CD4-positive, alpha-beta T cell treated with Interferon gamma for 1 hour (primary cell): ENCODE measurements at regions not wholly inside any gene's neighbourhood (a gene's known extent, or its start where the extent isn't known, plus 50 kb on each side); places are given as distances from the start of the nearest gene placed in this dataset.
"Not testable (repeated sequence)": the region's sequence is repeated elsewhere in the genome, so short reads cannot be mapped to it uniquely, and the experiment has no call there.

Experiments used
- DNase-seq: peaks from one replicate; pipeline ENCODE4 v3.0.0-alpha.2; 2020

DNA sequence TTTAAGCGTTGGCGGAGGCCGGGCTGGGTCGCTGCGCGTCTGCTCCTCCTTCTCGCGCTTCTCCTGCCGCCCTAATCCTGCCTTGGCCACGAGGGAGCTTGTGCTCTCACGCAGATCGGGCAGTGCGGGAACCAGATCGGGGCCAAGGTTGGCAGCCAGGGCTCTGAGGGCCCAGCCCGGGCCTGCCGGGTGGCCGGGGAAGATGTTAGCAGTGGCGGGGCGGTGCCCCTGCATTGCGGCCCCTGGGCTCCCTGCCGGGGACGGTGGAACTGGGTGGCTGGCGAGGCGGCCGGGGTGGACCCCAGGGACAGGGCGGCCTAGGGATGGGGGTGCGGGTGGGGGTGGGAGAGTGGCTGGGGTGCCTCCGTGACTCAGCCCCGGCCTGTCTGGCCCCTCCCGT lies 297.4 kb downstream of the CACNA1B start:
- DNase-seq = not testable (repeated sequence)

- DNase-seq = not testable (repeated sequence)
Measured at GRCh38 chr9:138175354-138175753, 297.8 kb downstream of the CACNA1B start.

- DNase-seq = not testable (repeated sequence)
Measured at GRCh38 chr9:138177091-138177490, 299.5 kb downstream of the CACNA1B start.

DNA sequence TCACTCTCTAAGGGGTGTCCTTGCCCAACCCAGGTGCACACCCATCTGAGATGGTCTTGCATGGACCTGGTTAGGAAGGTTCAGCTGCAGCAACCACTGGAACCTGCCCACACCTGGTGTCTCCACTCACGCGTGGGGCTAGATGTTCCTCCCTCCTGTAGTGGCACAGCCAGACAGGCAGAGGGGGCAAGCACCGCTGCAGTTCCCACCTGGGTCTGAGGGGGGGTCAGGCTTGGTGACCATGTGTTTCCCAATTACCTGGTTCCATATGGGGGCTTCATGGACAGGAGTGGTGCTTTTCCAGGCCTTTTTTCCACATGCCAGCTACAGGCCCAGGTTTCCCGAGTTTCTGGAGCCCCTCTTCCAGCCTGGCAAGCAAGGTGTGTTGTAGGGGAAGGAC lies 301.4 kb downstream of the CACNA1B start:
- not testable (repeated sequence) for DNase-seq

- DNase-seq = not testable (repeated sequence)
Measured at GRCh38 chr9:138179671-138180070, 302.1 kb downstream of the CACNA1B start.

GRCh38 chr9:138181963-138182362 lies 304.4 kb downstream of the CACNA1B start:
- not testable (repeated sequence) for DNase-seq

DNA sequence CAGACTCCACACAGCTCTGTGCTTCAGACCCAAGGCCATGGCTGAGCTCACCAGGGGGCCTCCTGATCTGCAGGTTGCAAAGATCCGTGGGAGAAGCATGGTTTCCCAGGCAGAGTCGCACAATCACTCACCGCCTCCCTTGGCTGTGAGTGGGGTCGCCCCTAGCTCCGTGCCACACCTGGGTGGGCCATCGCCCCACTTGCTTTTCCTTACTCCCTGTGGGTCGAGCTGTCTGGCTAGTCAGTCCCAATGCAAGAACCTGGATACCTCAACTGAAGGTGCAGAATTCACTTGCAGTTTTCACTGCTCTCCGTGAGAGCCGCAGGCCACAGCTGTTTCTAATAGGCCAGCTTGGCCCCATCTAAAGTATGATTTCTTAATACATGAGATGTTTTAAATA lies 319.6 kb downstream of the CACNA1B start:
- not testable (repeated sequence) for DNase-seq

- not testable (repeated sequence) for DNase-seq
Measured at GRCh38 chr9:138198963-138199362, 321.4 kb downstream of the CACNA1B start.

DNA sequence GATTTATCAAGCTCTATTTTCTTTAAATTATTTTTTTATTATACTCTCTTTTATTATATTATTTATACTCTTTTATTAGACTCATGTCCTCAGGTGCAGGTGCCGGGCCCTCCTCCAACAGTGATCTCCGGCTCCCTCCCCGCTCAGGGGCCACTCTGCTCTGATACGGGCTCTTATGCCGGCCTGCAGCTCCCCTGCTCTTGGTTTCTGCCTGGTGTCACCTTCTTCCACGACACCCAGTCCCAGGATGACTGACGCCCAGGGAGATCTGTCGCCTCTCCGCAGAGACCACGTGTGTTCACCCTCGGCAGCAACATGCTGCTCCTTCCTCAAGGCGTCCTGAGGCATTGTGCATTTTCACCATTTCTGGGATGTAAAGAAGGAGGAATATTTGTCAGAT lies 322.3 kb downstream of the CACNA1B start:
- not testable (repeated sequence) for DNase-seq

DNA sequence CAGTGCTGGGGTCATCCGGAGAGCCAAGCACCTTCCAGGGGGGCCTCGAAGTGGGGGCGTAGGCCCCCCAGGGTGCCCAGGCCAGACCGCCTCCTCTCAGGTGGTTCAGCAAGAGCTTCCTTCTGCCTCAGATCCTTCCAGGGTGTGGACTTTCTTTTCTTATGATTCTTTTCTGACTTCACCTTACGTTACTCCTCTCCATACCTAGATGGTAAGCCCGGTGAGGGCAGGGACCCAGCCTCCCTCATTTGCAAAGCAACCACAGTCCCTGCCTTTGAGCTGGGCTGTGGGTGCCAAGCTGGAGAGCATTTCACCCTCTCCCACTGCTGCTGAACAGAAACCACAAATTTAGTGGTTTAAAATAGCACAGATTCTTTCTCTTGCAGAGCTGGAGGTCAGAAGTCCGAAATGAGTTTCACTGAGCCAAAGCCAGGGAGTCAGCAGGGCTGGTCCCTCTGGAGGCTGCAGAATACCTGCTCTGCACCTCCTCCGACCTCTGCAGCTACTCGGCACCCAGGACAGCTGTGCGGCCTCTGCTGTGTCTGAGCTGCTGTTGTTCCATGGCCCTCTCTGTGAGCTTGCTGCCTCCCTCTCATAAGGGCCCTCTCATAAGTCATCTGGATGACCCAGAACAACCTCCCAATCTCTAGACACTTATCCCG lies 323.0 kb downstream of the CACNA1B start:
- DNase-seq = not testable (repeated sequence)

- not testable (repeated sequence) for DNase-seq
Measured at GRCh38 chr9:138201167-138201889, 323.7 kb downstream of the CACNA1B start.

- not testable (repeated sequence) for DNase-seq
Measured at GRCh38 chr9:138202043-138202442, 324.5 kb downstream of the CACNA1B start.

- not testable (repeated sequence) for DNase-seq
Measured at GRCh38 chr9:138203304-138203703, 325.7 kb downstream of the CACNA1B start.

GRCh38 chr9:138203872-138204271 lies 326.3 kb downstream of the CACNA1B start:
- not testable (repeated sequence) for DNase-seq

DNA sequence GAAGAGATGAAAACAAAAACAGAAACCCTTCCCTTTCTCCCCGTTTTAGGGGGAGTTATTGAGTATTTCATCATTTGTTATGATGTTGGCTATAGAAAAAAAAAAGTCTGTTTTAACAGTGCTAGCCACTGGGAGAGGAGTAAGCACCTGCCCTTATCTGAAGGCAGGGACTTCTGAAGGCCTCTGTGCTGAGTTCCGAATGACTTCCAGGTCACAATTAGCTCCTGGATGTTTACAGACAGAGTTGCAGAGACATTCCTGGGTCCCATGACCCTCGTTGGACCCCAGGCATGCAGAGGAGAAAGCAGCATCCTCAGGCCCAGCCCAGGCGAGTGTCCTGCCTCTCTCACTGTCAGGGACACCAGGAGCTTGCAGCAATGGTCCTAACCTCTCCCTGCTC lies 328.5 kb downstream of the CACNA1B start:
- DNase-seq = not testable (repeated sequence)

DNA sequence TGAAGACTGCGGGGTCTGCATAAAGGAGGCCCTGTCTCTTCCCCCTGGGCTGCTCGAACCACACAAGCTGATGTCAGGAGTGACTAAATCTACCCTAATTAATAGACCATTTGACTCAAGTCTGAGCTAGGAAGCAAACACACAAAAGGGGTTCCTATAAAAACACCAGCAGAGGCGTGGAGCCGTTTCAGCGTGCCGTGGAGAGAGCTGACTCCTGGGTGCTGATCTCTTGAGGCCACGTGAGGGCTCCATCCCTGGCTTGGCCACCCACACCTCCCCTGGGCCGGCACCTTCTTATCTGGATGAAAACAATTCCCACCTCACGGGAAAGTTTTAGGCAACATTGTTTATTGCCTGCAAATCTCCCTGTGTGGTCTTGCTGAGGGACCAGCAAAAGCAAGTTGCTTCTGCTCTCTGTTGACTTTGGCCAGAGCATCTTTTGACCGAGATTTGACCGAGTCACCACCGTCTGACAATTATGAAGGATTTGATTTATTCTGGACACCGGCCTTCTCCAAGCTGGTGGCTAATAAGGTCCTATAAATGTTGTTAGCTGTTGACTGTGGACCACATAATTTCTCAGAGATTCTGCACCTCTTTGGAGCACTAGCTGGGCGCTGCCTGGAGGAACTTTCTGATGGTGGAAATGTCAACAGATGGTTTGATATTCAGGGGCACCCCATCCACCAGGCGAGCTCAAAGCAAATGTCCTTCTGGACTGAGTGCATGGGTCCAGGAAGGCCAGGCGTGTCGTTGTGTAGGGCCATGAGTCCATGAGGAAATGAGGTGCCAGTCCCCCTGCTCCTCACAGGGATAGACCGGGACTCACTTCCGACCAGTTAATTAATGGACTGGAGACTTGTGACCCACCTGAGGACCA lies 330.0 kb downstream of the CACNA1B start:
- DNase-seq = not testable (repeated sequence)

GRCh38 chr9:138209071-138209644 lies 331.6 kb downstream of the CACNA1B start:
- not testable (repeated sequence) for DNase-seq

- DNase-seq = not testable (repeated sequence)
Measured at GRCh38 chr9:138210388-138210986, 332.9 kb downstream of the CACNA1B start.

GRCh38 chr9:138211070-138211469 lies 333.5 kb downstream of the CACNA1B start:
- not testable (repeated sequence) for DNase-seq

DNA sequence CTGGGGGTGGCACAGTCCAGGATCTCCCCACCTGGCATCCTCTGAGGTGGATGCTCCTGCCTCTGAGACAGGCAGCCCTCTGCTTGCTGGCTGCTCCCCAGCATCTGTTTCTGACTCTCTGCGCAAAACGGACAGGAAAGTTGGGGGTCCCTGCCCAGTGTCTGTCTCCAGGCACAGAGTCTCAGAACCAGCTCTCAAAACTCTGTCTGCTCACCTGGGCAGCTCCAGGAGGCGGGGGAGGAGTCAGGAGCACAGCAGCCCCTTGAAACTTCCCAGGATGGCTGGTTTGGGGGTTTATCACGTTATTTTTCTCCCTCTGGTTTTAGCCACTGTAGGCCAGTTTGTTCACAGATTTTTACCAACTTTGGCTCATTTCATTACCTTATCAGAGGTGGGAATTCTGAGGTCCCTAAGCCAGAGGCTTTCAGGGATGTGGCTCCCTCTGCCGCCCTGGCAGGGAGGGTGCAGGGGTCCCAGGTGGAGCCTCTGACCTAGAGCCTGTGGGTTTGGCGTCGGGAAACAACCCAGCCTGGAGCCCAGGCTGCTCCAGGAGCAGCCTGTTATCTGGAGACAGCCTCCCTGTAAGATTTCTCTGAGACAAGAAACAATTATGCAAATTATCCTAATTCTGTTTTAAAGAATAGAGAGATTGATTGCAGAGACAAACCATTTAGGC lies 334.1 kb downstream of the CACNA1B start:
- DNase-seq = not testable (repeated sequence)

DNA sequence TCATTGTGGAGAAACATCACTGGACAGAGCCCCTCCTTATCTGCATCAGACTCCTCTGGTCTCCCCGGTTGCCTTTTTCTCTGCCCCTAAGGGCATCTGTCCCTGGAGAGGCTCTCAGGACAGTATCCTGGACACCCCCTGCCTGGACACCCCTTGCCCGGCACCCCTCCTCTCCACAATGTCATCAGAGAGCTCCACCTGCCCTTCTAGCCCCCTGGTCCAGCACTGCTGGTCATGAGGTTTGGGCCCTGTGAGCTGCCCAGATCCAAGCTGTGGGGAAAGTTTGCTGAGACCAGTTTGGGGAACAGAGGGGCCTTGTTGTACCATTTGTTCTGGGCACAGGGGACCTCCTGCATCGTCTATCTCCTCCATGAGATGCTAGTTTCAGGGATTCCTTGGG lies 335.2 kb downstream of the CACNA1B start:
- DNase-seq = not testable (repeated sequence)

GRCh38 chr9:138213748-138214147 lies 336.2 kb downstream of the CACNA1B start:
- peak; percentile 30 for DNase-seq
